Panc1 (cell line): ENCODE measurements at regions not wholly inside any gene's neighbourhood (a gene's known extent, or its start where the extent isn't known, plus 50 kb on each side); places are given as distances from the start of the nearest gene placed in this dataset.

ENCODE experiments used
- ATAC-seq: fragments of 200-7000 bp; cut with Tn5 transposase; 2 replicates; pipeline ENCODE4 v1.9.1; 2020; ENCODE audit warnings: mild to moderate bottlenecking, moderate library complexity
- BruUV-seq: library from RNA; stranded (reverse); fragments of 400-500 nt; replicated peaks from 2 replicates; lab custom pipeline; 2021; lab: Mats Ljungman, UMichigan
- CTCF ChIA-PET: fragments of 300-600 bp; sonication (Branson Sonifier 250); formaldehyde crosslinking; loops from one replicate; lab custom pipeline; 2022; ENCODE audit warnings: antibody characterized with exemption; lab: Charles Lee
- POLR2A ChIA-PET: fragments of 300-600 bp; sonication (Branson Sonifier 250); formaldehyde crosslinking; loops from one replicate; lab custom pipeline; 2022; ENCODE audit warnings: antibody characterized with exemption; lab: Charles Lee
- DNase-seq: peaks from one replicate; pipeline ENCODE4 v3.0.0-alpha.2; 2010; ENCODE audit warnings: low read depth, low spot score
- H3K27ac ChIP-seq: 2 replicates; pipeline ENCODE4 v1.5.1; 2011; ENCODE audit warnings: mild to moderate bottlenecking, low read length, inconsistent platforms
- H3K27me3 ChIP-seq: fragments of 200-500 bp; sonication (Bioruptor generic); 2 replicates; pipeline ENCODE4 v1.6.0; 2014; ENCODE audit warnings: low read length, inconsistent platforms; ENCODE audit not compliant: control insufficient read depth, insufficient read depth
- H3K36me3 ChIP-seq: fragments of 200-500 bp; sonication (Bioruptor generic); 2 replicates; pipeline ENCODE4 v1.5.1; 2014; ENCODE audit warnings: inconsistent platforms, mild to moderate bottlenecking, low read length, moderate library complexity; ENCODE audit not compliant: control insufficient read depth, insufficient read depth
- H3K4me1 ChIP-seq: 2 replicates; pipeline ENCODE4 v1.5.1; 2011; ENCODE audit warnings: inconsistent platforms, mild to moderate bottlenecking, low read length, moderate library complexity; ENCODE audit not compliant: control insufficient read depth, insufficient read depth
- H3K4me3 ChIP-seq, 2 experiments: 2 replicates each; pipeline ENCODE4 v1.5.1; 2011 to 2012; ENCODE audit warnings: low read depth in 2 of 2, low read length in 2 of 2, mild to moderate bottlenecking in 2 of 2, inconsistent platforms in 1 of 2, moderate library complexity in 1 of 2
- H3K9me3 ChIP-seq: fragments of 200-500 bp; sonication (Bioruptor generic); 2 replicates; pipeline ENCODE4 v1.5.1; 2014; ENCODE audit warnings: low read depth, mild to moderate bottlenecking, inconsistent platforms, low read length, moderate library complexity; ENCODE audit not compliant: control insufficient read depth, insufficient read depth
- POLR2AphosphoS5 ChIP-seq: IDR thresholded peaks from 2 replicates; pipeline ENCODE4 v1.6.1; 2012; ENCODE audit warnings: mild to moderate bottlenecking, low read depth, low read length, moderate library complexity
- SIN3A ChIP-seq: IDR thresholded peaks from 2 replicates; pipeline ENCODE4 v1.6.1; 2012; ENCODE audit warnings: low read depth, mild to moderate bottlenecking, low read length, moderate library complexity, borderline replicate concordance; ENCODE audit not compliant: insufficient read depth
- TCF7L2 ChIP-seq: IDR thresholded peaks from 2 replicates; pipeline ENCODE4 v1.6.1; 2011; ENCODE audit warnings: mild to moderate bottlenecking, low read depth, low read length, inconsistent platforms
- in situ Hi-C: cut with HindIII; loops from 2 replicates; pipeline ENCODE4 v1.10.0; 2016; ENCODE audit warnings: low sequenced_read_pairs, low pct_unique_long_range_greater_than_20kb
- intact Hi-C: fragments of 100-400 bp; cut with micrococcal nuclease; formaldehyde crosslinking; loops from one replicate; pipeline ENCODE4 v1.10.0; 2022; ENCODE audit not compliant: unreplicated experiment
- TF ChIP-seq, protein P1 (sequence below): fragments of 450-650 bp; IDR thresholded peaks from 2 replicates; pipeline ENCODE4 v1.5.1; 2017; ENCODE audit warnings: mild to moderate bottlenecking
- TF ChIP-seq, protein P2 (sequence below), 2 experiments: IDR thresholded peaks; 2 replicates each; pipeline ENCODE4 v1.6.1; 2011 to 2012; ENCODE audit warnings: low read depth in 2 of 2, control low read depth in 1 of 2, low read length in 1 of 2, mild to moderate bottlenecking in 1 of 2, moderate library complexity in 1 of 2; ENCODE audit not compliant: insufficient read depth in 1 of 2

DNA sequence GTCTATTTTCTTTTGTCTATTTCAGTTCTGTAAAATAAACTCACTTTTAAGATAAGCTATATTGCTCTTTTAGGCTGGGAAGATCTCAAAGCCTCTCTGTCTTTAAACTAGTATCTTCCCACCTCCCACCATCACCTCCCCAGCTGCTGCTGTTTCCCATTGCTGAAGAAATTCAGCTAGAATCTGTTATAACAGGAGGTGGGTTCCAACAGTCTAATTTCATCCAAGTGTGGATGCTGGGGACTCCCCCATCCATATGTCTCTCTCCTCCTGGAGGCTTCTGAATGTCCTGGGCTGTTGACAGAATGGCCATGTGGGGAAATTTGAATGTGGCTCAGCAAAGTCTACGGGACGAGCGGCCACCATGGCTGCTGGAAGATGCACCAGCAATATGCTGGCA, 301.0 kb downstream of the RASEF start:
- POLR2A ChIA-PET = no interaction called here
- intact Hi-C loops = no loop called here

DNA sequence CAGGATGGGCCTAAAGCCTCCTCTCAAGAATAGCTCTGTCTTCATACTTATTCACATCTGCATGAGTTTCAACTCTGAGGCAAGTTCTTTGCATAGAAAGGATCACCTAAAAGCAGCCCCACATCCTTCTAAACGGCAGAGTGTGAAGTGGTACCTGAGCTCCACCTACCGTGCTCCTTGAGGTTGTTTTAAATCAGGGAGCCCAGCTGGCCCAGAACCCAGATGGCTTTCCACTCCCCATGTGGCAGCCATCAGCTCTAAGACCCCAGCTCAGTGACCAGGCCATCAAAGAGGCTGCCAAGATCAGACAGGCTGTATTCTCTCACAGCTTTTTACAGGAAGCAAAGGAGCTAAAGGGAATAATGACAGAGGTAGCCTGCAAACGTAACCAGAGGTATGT, 299.3 kb downstream of the RASEF start:
- H3K4me3 ChIP-seq = no peak overlapping the region
- no peaks in the 10 kb centered on the region for H3K4me1 ChIP-seq
- CTCF ChIA-PET = no interaction called here
- DNase-seq (no peak), ATAC-seq (no peak)
- H3K27ac ChIP-seq = no peak overlapping the region
- no peaks in the 10 kb centered on the region for H3K36me3 ChIP-seq
- no peaks in the 10 kb centered on the region for H3K9me3 ChIP-seq
- no TSS peak for BruUV-seq
- no peak for TF ChIP-seq POLR2AphosphoS5
- TF ChIP-seq, protein P1, sequence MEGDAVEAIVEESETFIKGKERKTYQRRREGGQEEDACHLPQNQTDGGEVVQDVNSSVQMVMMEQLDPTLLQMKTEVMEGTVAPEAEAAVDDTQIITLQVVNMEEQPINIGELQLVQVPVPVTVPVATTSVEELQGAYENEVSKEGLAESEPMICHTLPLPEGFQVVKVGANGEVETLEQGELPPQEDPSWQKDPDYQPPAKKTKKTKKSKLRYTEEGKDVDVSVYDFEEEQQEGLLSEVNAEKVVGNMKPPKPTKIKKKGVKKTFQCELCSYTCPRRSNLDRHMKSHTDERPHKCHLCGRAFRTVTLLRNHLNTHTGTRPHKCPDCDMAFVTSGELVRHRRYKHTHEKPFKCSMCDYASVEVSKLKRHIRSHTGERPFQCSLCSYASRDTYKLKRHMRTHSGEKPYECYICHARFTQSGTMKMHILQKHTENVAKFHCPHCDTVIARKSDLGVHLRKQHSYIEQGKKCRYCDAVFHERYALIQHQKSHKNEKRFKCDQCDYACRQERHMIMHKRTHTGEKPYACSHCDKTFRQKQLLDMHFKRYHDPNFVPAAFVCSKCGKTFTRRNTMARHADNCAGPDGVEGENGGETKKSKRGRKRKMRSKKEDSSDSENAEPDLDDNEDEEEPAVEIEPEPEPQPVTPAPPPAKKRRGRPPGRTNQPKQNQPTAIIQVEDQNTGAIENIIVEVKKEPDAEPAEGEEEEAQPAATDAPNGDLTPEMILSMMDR = no peak; the same call in 1 of the 2 replicates
- TF ChIP-seq, protein P2, sequence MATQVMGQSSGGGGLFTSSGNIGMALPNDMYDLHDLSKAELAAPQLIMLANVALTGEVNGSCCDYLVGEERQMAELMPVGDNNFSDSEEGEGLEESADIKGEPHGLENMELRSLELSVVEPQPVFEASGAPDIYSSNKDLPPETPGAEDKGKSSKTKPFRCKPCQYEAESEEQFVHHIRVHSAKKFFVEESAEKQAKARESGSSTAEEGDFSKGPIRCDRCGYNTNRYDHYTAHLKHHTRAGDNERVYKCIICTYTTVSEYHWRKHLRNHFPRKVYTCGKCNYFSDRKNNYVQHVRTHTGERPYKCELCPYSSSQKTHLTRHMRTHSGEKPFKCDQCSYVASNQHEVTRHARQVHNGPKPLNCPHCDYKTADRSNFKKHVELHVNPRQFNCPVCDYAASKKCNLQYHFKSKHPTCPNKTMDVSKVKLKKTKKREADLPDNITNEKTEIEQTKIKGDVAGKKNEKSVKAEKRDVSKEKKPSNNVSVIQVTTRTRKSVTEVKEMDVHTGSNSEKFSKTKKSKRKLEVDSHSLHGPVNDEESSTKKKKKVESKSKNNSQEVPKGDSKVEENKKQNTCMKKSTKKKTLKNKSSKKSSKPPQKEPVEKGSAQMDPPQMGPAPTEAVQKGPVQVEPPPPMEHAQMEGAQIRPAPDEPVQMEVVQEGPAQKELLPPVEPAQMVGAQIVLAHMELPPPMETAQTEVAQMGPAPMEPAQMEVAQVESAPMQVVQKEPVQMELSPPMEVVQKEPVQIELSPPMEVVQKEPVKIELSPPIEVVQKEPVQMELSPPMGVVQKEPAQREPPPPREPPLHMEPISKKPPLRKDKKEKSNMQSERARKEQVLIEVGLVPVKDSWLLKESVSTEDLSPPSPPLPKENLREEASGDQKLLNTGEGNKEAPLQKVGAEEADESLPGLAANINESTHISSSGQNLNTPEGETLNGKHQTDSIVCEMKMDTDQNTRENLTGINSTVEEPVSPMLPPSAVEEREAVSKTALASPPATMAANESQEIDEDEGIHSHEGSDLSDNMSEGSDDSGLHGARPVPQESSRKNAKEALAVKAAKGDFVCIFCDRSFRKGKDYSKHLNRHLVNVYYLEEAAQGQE (IDR thresholded peaks at IDR 0.05; ENCODE audit: insufficient read depth in 1 of 2, low read depth in 2 of 2, low read length in 1 of 2) = no peak
- TF ChIP-seq TCF7L2 = no peak
- TF ChIP-seq SIN3A = no peak
- intact Hi-C loops (no loop called here), in situ Hi-C loops (no loop called here)
- H3K27me3 ChIP-seq = no peaks in the 10 kb centered on the region
- POLR2A ChIA-PET = no interaction called here

More for the DNA sequence above, 301.0 kb downstream of the RASEF start:
- no peak overlapping the region for H3K4me3 ChIP-seq
- H3K27ac ChIP-seq = no peak overlapping the region
- H3K9me3 ChIP-seq = no peaks in the 10 kb centered on the region
- TF ChIP-seq, protein P1 = no peak
- no peak for TF ChIP-seq TCF7L2
- TF ChIP-seq, protein P2 (IDR thresholded peaks at IDR 0.05; ENCODE audit: insufficient read depth in 1 of 2, low read depth in 2 of 2, low read length in 1 of 2) = no peak
- no peak for TF ChIP-seq POLR2AphosphoS5
- no peak for TF ChIP-seq SIN3A
- in situ Hi-C loops = no loop called here
- no peaks in the 10 kb centered on the region for H3K4me1 ChIP-seq
- no peaks in the 10 kb centered on the region for H3K36me3 ChIP-seq
- H3K27me3 ChIP-seq = no peaks in the 10 kb centered on the region
- ATAC-seq = no peak
- DNase-seq = no peak
- CTCF ChIA-PET = no interaction called here
- BruUV-seq = no TSS peak
